ENCODE measurements at regions not wholly inside any gene's neighbourhood (a gene's known extent, or its start where the extent isn't known, plus 50 kb on each side); places are given as distances from the start of the nearest gene placed in this dataset.

GRCh38 chr19:46950526-46951170, 69.0 kb upstream of the NPAS1 start:
- no peak overlapping the region for H3K4me3 ChIP-seq (replicated peaks; ENCODE audit: low read depth, low read length)
- TF ChIP-seq CTCF (IDR thresholded peaks at IDR 0.05; ENCODE audit: low read depth, low read length, missing control alignments) = no peak
- no peak for DNase-seq (ENCODE audit: extremely low read depth, low read depth)

GRCh38 chr19:46951171-46951986, 68.3 kb upstream of the NPAS1 start:
- no peak for TF ChIP-seq CTCF (IDR thresholded peaks at IDR 0.05; ENCODE audit: low read depth, low read length, missing control alignments)
- no peak overlapping the region for H3K4me3 ChIP-seq (replicated peaks; ENCODE audit: low read depth, low read length)
- no peak for DNase-seq (ENCODE audit: extremely low read depth, low read depth)

GRCh38 chr19:46952874-46953273, 66.8 kb upstream of the NPAS1 start:
- no peak overlapping the region for H3K4me3 ChIP-seq (replicated peaks; ENCODE audit: low read depth, low read length)
- no peak for TF ChIP-seq CTCF (IDR thresholded peaks at IDR 0.05; ENCODE audit: low read depth, low read length, missing control alignments)

GRCh38 chr19:46953955-46954501, 65.6 kb upstream of the NPAS1 start:
- no peak overlapping the region for H3K4me3 ChIP-seq (replicated peaks; ENCODE audit: low read depth, low read length)
- DNase-seq (ENCODE audit: extremely low read depth, low read depth) = no peak
- no peak for TF ChIP-seq CTCF (IDR thresholded peaks at IDR 0.05; ENCODE audit: low read depth, low read length, missing control alignments)

More at GRCh38 chr19:46952874-46953273, 66.8 kb upstream of the NPAS1 start:
- DNase-seq (ENCODE audit: extremely low read depth, low read depth) = no peak

GRCh38 chr19:46954502-46954992, 65.1 kb upstream of the NPAS1 start:
- H3K4me3 ChIP-seq (replicated peaks; ENCODE audit: low read depth, low read length) = no peak overlapping the region
- DNase-seq (ENCODE audit: extremely low read depth, low read depth) = no peak
- no peak for TF ChIP-seq CTCF (IDR thresholded peaks at IDR 0.05; ENCODE audit: low read depth, low read length, missing control alignments)

- H3K4me3 ChIP-seq (replicated peaks; ENCODE audit: low read depth, low read length) = no peak overlapping the region
- DNase-seq (ENCODE audit: extremely low read depth, low read depth) = no peak
- TF ChIP-seq CTCF (IDR thresholded peaks at IDR 0.05; ENCODE audit: low read depth, low read length, missing control alignments) = no peak
Observed at GRCh38 chr19:46954993-46955812, 64.4 kb upstream of the NPAS1 start.
